ENCODE measurements at regions not wholly inside any gene's neighbourhood (a gene's known extent, or its start where the extent isn't known, plus 50 kb on each side); places are given as distances from the start of the nearest gene placed in this dataset.
A peak's percentile ranks its signal among the peaks of the same experiment; 100 is the strongest.

GRCh38 chr2:51758081-51758480, 726.1 kb upstream of the NRXN1 start:
- Histone ChIP-seq H3K9me3 (ENCODE audit: control insufficient read depth, low read length) (no peaks in the 10 kb centered on the region), H3K4me1 (ENCODE audit: control insufficient read depth, insufficient read depth, low read length) (no peaks in the 10 kb centered on the region)

GRCh38 chr2:51734115-51734514, 702.2 kb upstream of the NRXN1 start:
- Histone ChIP-seq H3K27me3 (replicated peaks; ENCODE audit: control insufficient read depth, insufficient read depth, low read length) (no peaks in the 10 kb centered on the region), H3K4me3 (ENCODE audit: low read length) (no peak overlapping the region), H3K9me3 (ENCODE audit: control insufficient read depth, low read length) (no peaks in the 10 kb centered on the region), H3K36me3 (ENCODE audit: control insufficient read depth, insufficient read depth, low read length, severe bottlenecking) (no peaks in the 10 kb centered on the region), H3K4me1 (ENCODE audit: control insufficient read depth, insufficient read depth, low read length) (no peaks in the 10 kb centered on the region), H3K9ac (ENCODE audit: low read length) (no peak overlapping the region)
- peak; percentile 89 for DNase-seq (ENCODE audit: low read depth)

More at GRCh38 chr2:51758081-51758480, 726.1 kb upstream of the NRXN1 start:
- no peak overlapping the region for H3K4me3 ChIP-seq (ENCODE audit: low read length)
- no peak overlapping the region for H3K9ac ChIP-seq (ENCODE audit: low read length)
- H3K27me3 ChIP-seq (replicated peaks; ENCODE audit: control insufficient read depth, insufficient read depth, low read length), result no peaks in the 10 kb centered on the region
- H3K36me3 ChIP-seq (ENCODE audit: control insufficient read depth, insufficient read depth, low read length, severe bottlenecking), result no peaks in the 10 kb centered on the region
- DNase-seq (ENCODE audit: low read depth), result no peak

GRCh38 chr2:51723691-51724090, 691.8 kb upstream of the NRXN1 start:
- no peak overlapping the region for H3K9ac ChIP-seq (ENCODE audit: low read length)
- no peaks in the 10 kb centered on the region for H3K36me3 ChIP-seq (ENCODE audit: control insufficient read depth, insufficient read depth, low read length, severe bottlenecking)
- H3K27me3 ChIP-seq (replicated peaks; ENCODE audit: control insufficient read depth, insufficient read depth, low read length), result no peaks in the 10 kb centered on the region
- no peaks in the 10 kb centered on the region for H3K4me1 ChIP-seq (ENCODE audit: control insufficient read depth, insufficient read depth, low read length)
- H3K9me3 ChIP-seq (ENCODE audit: control insufficient read depth, low read length), result no peaks in the 10 kb centered on the region
- DNase-seq (ENCODE audit: low read depth), result peak; percentile 50
- H3K4me3 ChIP-seq (ENCODE audit: low read length), result no peak overlapping the region

GRCh38 chr2:51722311-51722710, 690.4 kb upstream of the NRXN1 start:
- H3K27me3 ChIP-seq (replicated peaks; ENCODE audit: control insufficient read depth, insufficient read depth, low read length), result no peaks in the 10 kb centered on the region
- H3K4me1 ChIP-seq (ENCODE audit: control insufficient read depth, insufficient read depth, low read length), result no peaks in the 10 kb centered on the region
- H3K9ac ChIP-seq (ENCODE audit: low read length), result no peak overlapping the region
- H3K4me3 ChIP-seq (ENCODE audit: low read length), result no peak overlapping the region
- H3K36me3 ChIP-seq (ENCODE audit: control insufficient read depth, insufficient read depth, low read length, severe bottlenecking), result no peaks in the 10 kb centered on the region
- no peaks in the 10 kb centered on the region for H3K9me3 ChIP-seq (ENCODE audit: control insufficient read depth, low read length)
- DNase-seq (ENCODE audit: low read depth), result peak; percentile 79

- H3K36me3 ChIP-seq (ENCODE audit: control insufficient read depth, insufficient read depth, low read length, severe bottlenecking), result no peaks in the 10 kb centered on the region
- H3K9me3 ChIP-seq (ENCODE audit: control insufficient read depth, low read length), result no peaks in the 10 kb centered on the region
- H3K4me3 ChIP-seq (ENCODE audit: low read length), result no peak overlapping the region
- H3K9ac ChIP-seq (ENCODE audit: low read length), result no peak overlapping the region
- no peaks in the 10 kb centered on the region for H3K27me3 ChIP-seq (replicated peaks; ENCODE audit: control insufficient read depth, insufficient read depth, low read length)
- H3K4me1 ChIP-seq (ENCODE audit: control insufficient read depth, insufficient read depth, low read length), result no peaks in the 10 kb centered on the region
- DNase-seq (ENCODE audit: low read depth), result peak; percentile 32
Measured at GRCh38 chr2:51720826-51721225, 688.9 kb upstream of the NRXN1 start.

GRCh38 chr2:51718881-51719280, 686.9 kb upstream of the NRXN1 start:
- Histone ChIP-seq H3K4me1 (ENCODE audit: control insufficient read depth, insufficient read depth, low read length) (no peaks in the 10 kb centered on the region), H3K36me3 (ENCODE audit: control insufficient read depth, insufficient read depth, low read length, severe bottlenecking) (no peaks in the 10 kb centered on the region), H3K9ac (ENCODE audit: low read length) (no peak overlapping the region), H3K27me3 (replicated peaks; ENCODE audit: control insufficient read depth, insufficient read depth, low read length) (no peaks in the 10 kb centered on the region), H3K4me3 (ENCODE audit: low read length) (no peak overlapping the region), H3K9me3 (ENCODE audit: control insufficient read depth, low read length) (peaks cover 7% of the 10 kb centered on the region)
- peak; percentile 53 for DNase-seq (ENCODE audit: low read depth)

- DNase-seq (ENCODE audit: low read depth), result peak; percentile 60
- H3K9me3 ChIP-seq (ENCODE audit: control insufficient read depth, low read length), result peaks cover 11% of the 10 kb centered on the region
- H3K4me3 ChIP-seq (ENCODE audit: low read length), result no peak overlapping the region
- no peaks in the 10 kb centered on the region for H3K36me3 ChIP-seq (ENCODE audit: control insufficient read depth, insufficient read depth, low read length, severe bottlenecking)
- H3K9ac ChIP-seq (ENCODE audit: low read length), result no peak overlapping the region
- no peaks in the 10 kb centered on the region for H3K27me3 ChIP-seq (replicated peaks; ENCODE audit: control insufficient read depth, insufficient read depth, low read length)
- H3K4me1 ChIP-seq (ENCODE audit: control insufficient read depth, insufficient read depth, low read length), result no peaks in the 10 kb centered on the region
Measured at GRCh38 chr2:51717312-51717711, 685.4 kb upstream of the NRXN1 start.

GRCh38 chr2:51711766-51712165, 679.8 kb upstream of the NRXN1 start:
- Histone ChIP-seq H3K27me3 (replicated peaks; ENCODE audit: control insufficient read depth, insufficient read depth, low read length) (no peaks in the 10 kb centered on the region), H3K9ac (ENCODE audit: low read length) (no peak overlapping the region), H3K4me1 (ENCODE audit: control insufficient read depth, insufficient read depth, low read length) (no peaks in the 10 kb centered on the region), H3K36me3 (ENCODE audit: control insufficient read depth, insufficient read depth, low read length, severe bottlenecking) (no peaks in the 10 kb centered on the region), H3K4me3 (ENCODE audit: low read length) (no peak overlapping the region), H3K9me3 (ENCODE audit: control insufficient read depth, low read length) (peaks cover 11% of the 10 kb centered on the region)
- no peak for DNase-seq (ENCODE audit: low read depth)

- no peak for DNase-seq (ENCODE audit: low read depth)
- Histone ChIP-seq H3K9ac (ENCODE audit: low read length) (no peak overlapping the region), H3K27me3 (replicated peaks; ENCODE audit: control insufficient read depth, insufficient read depth, low read length) (no peaks in the 10 kb centered on the region), H3K9me3 (ENCODE audit: control insufficient read depth, low read length) (peaks cover 11% of the 10 kb centered on the region), H3K4me1 (ENCODE audit: control insufficient read depth, insufficient read depth, low read length) (no peaks in the 10 kb centered on the region), H3K4me3 (ENCODE audit: low read length) (no peak overlapping the region), H3K36me3 (ENCODE audit: control insufficient read depth, insufficient read depth, low read length, severe bottlenecking) (no peaks in the 10 kb centered on the region)
Measured at GRCh38 chr2:51710222-51710621, 678.3 kb upstream of the NRXN1 start.

- DNase-seq (ENCODE audit: low read depth), result no peak
- H3K9me3 ChIP-seq (ENCODE audit: control insufficient read depth, low read length), result no peaks in the 10 kb centered on the region
- no peaks in the 10 kb centered on the region for H3K36me3 ChIP-seq (ENCODE audit: control insufficient read depth, insufficient read depth, low read length, severe bottlenecking)
- H3K9ac ChIP-seq (ENCODE audit: low read length), result no peak overlapping the region
- no peak overlapping the region for H3K4me3 ChIP-seq (ENCODE audit: low read length)
- no peaks in the 10 kb centered on the region for H3K4me1 ChIP-seq (ENCODE audit: control insufficient read depth, insufficient read depth, low read length)
- no peaks in the 10 kb centered on the region for H3K27me3 ChIP-seq (replicated peaks; ENCODE audit: control insufficient read depth, insufficient read depth, low read length)
Measured at GRCh38 chr2:51707625-51708024, 675.7 kb upstream of the NRXN1 start.

GRCh38 chr2:51706220-51706619, 674.3 kb upstream of the NRXN1 start:
- Histone ChIP-seq H3K9ac (ENCODE audit: low read length) (no peak overlapping the region), H3K9me3 (ENCODE audit: control insufficient read depth, low read length) (no peaks in the 10 kb centered on the region), H3K4me3 (ENCODE audit: low read length) (no peak overlapping the region), H3K36me3 (ENCODE audit: control insufficient read depth, insufficient read depth, low read length, severe bottlenecking) (no peaks in the 10 kb centered on the region), H3K27me3 (replicated peaks; ENCODE audit: control insufficient read depth, insufficient read depth, low read length) (no peaks in the 10 kb centered on the region), H3K4me1 (ENCODE audit: control insufficient read depth, insufficient read depth, low read length) (no peaks in the 10 kb centered on the region)
- no peak for DNase-seq (ENCODE audit: low read depth)

- H3K9ac ChIP-seq (ENCODE audit: low read length), result no peak overlapping the region
- no peaks in the 10 kb centered on the region for H3K4me1 ChIP-seq (ENCODE audit: control insufficient read depth, insufficient read depth, low read length)
- no peaks in the 10 kb centered on the region for H3K36me3 ChIP-seq (ENCODE audit: control insufficient read depth, insufficient read depth, low read length, severe bottlenecking)
- no peaks in the 10 kb centered on the region for H3K27me3 ChIP-seq (replicated peaks; ENCODE audit: control insufficient read depth, insufficient read depth, low read length)
- DNase-seq (ENCODE audit: low read depth), result no peak
- H3K4me3 ChIP-seq (ENCODE audit: low read length), result no peak overlapping the region
- no peaks in the 10 kb centered on the region for H3K9me3 ChIP-seq (ENCODE audit: control insufficient read depth, low read length)
Measured at GRCh38 chr2:51705417-51705816, 673.5 kb upstream of the NRXN1 start.
